K562 (cell line): ENCODE measurements at regions not wholly inside any gene's neighbourhood (a gene's known extent, or its start where the extent isn't known, plus 50 kb on each side); places are given as distances from the start of the nearest gene placed in this dataset.

ENCODE experiments used
- FOXP1 ChIP-seq: sonication (generic); formaldehyde crosslinking; IDR thresholded peaks from 2 replicates; pipeline ENCODE4 v1.8.0; 2022; ENCODE audit warnings: mild to moderate bottlenecking, missing genetic modification reagents
- PATZ1 ChIP-seq: fragments of 250-450 bp; sonication (Bioruptor Pico); IDR thresholded peaks from 2 replicates; pipeline ENCODE4 v1.5.0; 2020; ENCODE audit warnings: mild to moderate bottlenecking, borderline replicate concordance
- ZEB2 ChIP-seq: fragments of 450-650 bp; IDR thresholded peaks from 2 replicates; pipeline ENCODE4 v1.6.1; 2016

DNA sequence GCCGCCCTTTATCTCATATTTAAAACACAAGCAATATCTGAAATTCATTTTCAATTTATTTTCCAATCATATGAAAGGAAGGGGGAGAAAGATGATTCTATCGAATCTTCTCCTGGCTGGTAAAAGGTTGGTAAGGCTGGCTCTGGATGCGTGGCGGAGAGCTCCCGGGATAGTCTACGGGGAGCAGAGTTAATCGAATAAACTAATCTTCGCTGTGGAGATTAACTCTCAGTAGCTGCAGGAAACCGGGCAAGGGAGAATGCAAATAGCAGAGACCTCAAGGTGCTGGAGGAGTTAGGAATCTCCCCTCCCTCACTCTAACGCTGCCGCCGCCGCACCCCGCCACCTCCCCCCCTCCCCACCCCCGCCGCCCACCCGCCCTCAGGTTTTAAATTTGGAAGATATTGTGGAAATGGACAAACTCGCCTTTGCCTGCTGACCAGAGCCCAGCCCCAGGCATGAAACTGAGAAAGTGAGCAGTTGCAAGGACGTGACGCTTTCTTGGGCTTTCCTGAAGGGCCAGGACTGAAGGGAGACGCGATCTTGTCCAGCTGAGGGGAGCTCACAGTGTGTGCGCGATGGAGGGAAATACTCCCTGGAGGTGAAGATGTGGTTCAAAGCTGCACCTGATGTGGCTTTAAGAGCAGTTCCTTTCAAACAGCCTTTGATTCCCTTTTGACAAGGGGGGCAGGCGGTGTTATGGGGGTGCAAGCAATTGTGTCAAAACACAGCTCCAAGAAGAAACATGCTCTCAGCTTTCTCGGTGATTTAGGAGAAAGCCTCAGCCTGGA, 308.2 kb upstream of the IRX3 start:
- TF ChIP-seq ZEB2 (no peak), PATZ1 (CRISPR knock-in tag) (no peak), FOXP1 (CRISPR knock-in tag) (no peak)
